SU-DHL-6 (cell line): ENCODE measurements at regions not wholly inside any gene's neighbourhood (a gene's known extent, or its start where the extent isn't known, plus 50 kb on each side); places are given as distances from the start of the nearest gene placed in this dataset.
"Not testable (repeated sequence)": the region's sequence is repeated elsewhere in the genome, so short reads cannot be mapped to it uniquely, and the experiment has no call there.

Experiments used
- H2AFZ ChIP-seq: fragments of 200-600 bp; sonication (generic); 2 replicates; pipeline ENCODE4 v1.6.1; 2014; ENCODE audit warnings: low read depth, mild to moderate bottlenecking, moderate library complexity, mixed read lengths, antibody characterized with exemption, low read length; ENCODE audit not compliant: severe bottlenecking
- H3F3A ChIP-seq: fragments of 200-600 bp; shearing (Covaris generic); 2 replicates; pipeline ENCODE4 v1.6.0; 2016; ENCODE audit warnings: antibody characterized with exemption, mild to moderate bottlenecking; ENCODE audit not compliant: insufficient read depth
- H3K27ac ChIP-seq: fragments of 200-600 bp; sonication (generic); 2 replicates; pipeline ENCODE4 v1.5.1; 2016; ENCODE audit warnings: low read depth, mild to moderate bottlenecking, low read length, moderate library complexity, mixed read lengths
- H3K27me3 ChIP-seq: fragments of 200-600 bp; sonication (generic), shearing (Covaris generic); 2 replicates; pipeline ENCODE4 v1.6.0; 2014; ENCODE audit warnings: mild to moderate bottlenecking, low read length
- H3K36me3 ChIP-seq: fragments of 200-600 bp; sonication (generic); 2 replicates; pipeline ENCODE4 v1.6.1; 2014; ENCODE audit warnings: mild to moderate bottlenecking, low read length, mixed read lengths
- H3K4me2 ChIP-seq: fragments of 300-600, 200-600 bp; shearing (Covaris generic), sonication (generic); 2 replicates; pipeline ENCODE4 v1.6.0; 2014; ENCODE audit warnings: low read length, low read depth, mild to moderate bottlenecking; ENCODE audit not compliant: poor library complexity, severe bottlenecking
- H3K4me3 ChIP-seq: fragments of 200-600 bp; sonication (generic); 2 replicates; pipeline ENCODE4 v1.5.1; 2014; ENCODE audit warnings: antibody characterized with exemption, low read length, mild to moderate bottlenecking, mixed read lengths; ENCODE audit not compliant: insufficient read depth, poor library complexity, severe bottlenecking
- H3K79me2 ChIP-seq: fragments of 200-600 bp; sonication (generic); 2 replicates; pipeline ENCODE4 v1.6.1; 2014; ENCODE audit warnings: mild to moderate bottlenecking, low read length, moderate library complexity; ENCODE audit not compliant: insufficient read depth
- H3K9ac ChIP-seq: fragments of 200-600 bp; sonication (generic); 2 replicates; pipeline ENCODE4 v1.7.0; 2014; ENCODE audit warnings: mild to moderate bottlenecking, low read length
- H3K9me2 ChIP-seq: fragments of 200-600 bp; sonication (generic); replicated peaks from 2 replicates; pipeline ENCODE4 v1.6.1; 2014; ENCODE audit warnings: low read length; ENCODE audit not compliant: insufficient read depth
- H3K9me3 ChIP-seq: fragments of 200-600 bp; sonication (generic); 2 replicates; pipeline ENCODE4 v1.6.1; 2014; ENCODE audit warnings: low read length, mixed read lengths; ENCODE audit not compliant: insufficient read depth
- H4K20me1 ChIP-seq: fragments of 200-600 bp; sonication (generic); 2 replicates; pipeline ENCODE4 v1.6.1; 2014; ENCODE audit warnings: low read depth, mild to moderate bottlenecking, antibody characterized with exemption, low read length, moderate library complexity, mixed read lengths
- CTCF ChIP-seq: fragments of 200-600 bp; sonication (generic); IDR thresholded peaks from one replicate; pipeline ENCODE4 v1.5.1; 2017; ENCODE audit warnings: antibody characterized with exemption, mild to moderate bottlenecking, low read length, moderate library complexity; ENCODE audit not compliant: insufficient read depth, poor library complexity, severe bottlenecking
- EZH2phosphoT487 ChIP-seq: fragments of 200-600 bp; sonication (generic), shearing (Covaris generic); conservative IDR thresholded peaks from 2 replicates; pipeline ENCODE4 v1.6.1; 2018; ENCODE audit warnings: mild to moderate bottlenecking, antibody characterized with exemption, low read length, moderate library complexity, mixed read lengths

- no peaks in the 10 kb centered on the region for H3K9me2 ChIP-seq
- no peak overlapping the region for H3K9ac ChIP-seq
- H3F3A ChIP-seq = no peaks in the 10 kb centered on the region
- H4K20me1 ChIP-seq = no peaks in the 10 kb centered on the region
- no peaks in the 10 kb centered on the region for H3K9me3 ChIP-seq
- H3K4me2 ChIP-seq = no peak overlapping the region
- H3K79me2 ChIP-seq = no peaks in the 10 kb centered on the region
- H3K4me3 ChIP-seq = no peak overlapping the region
- no peaks in the 10 kb centered on the region for H3K36me3 ChIP-seq
- no peak overlapping the region for H2AFZ ChIP-seq
- H3K27ac ChIP-seq = no peak overlapping the region
- H3K27me3 ChIP-seq = no peaks in the 10 kb centered on the region
- TF ChIP-seq CTCF (no peak), EZH2phosphoT487 (no peak)
Measured at GRCh38 chr5:92674321-92674720, 906.7 kb downstream of the NR2F1-AS1 start.

- no peak overlapping the region for H3K4me2 ChIP-seq
- H3K4me3 ChIP-seq = no peak overlapping the region
- H3K9me2 ChIP-seq = no peaks in the 10 kb centered on the region
- no peak overlapping the region for H3K9ac ChIP-seq
- TF ChIP-seq EZH2phosphoT487 (no peak), CTCF (no peak)
- H3K27ac ChIP-seq = no peak overlapping the region
- H3K9me3 ChIP-seq = no peaks in the 10 kb centered on the region
- H3K79me2 ChIP-seq = no peaks in the 10 kb centered on the region
- no peak overlapping the region for H2AFZ ChIP-seq
- H4K20me1 ChIP-seq = no peaks in the 10 kb centered on the region
- no peaks in the 10 kb centered on the region for H3K27me3 ChIP-seq
- H3K36me3 ChIP-seq = no peaks in the 10 kb centered on the region
- no peaks in the 10 kb centered on the region for H3F3A ChIP-seq
Measured at GRCh38 chr5:92665506-92665905, 915.5 kb downstream of the NR2F1-AS1 start.

- Histone ChIP-seq H3K27ac (no peak overlapping the region), H3K27me3 (no peaks in the 10 kb centered on the region), H2AFZ (no peak overlapping the region), H3K4me2 (no peak overlapping the region), H3K79me2 (no peaks in the 10 kb centered on the region), H3K9me2 (no peaks in the 10 kb centered on the region), H3K9me3 (no peaks in the 10 kb centered on the region), H3K36me3 (no peaks in the 10 kb centered on the region), H4K20me1 (no peaks in the 10 kb centered on the region), H3K4me3 (no peak overlapping the region), H3K9ac (no peak overlapping the region), H3F3A (no peaks in the 10 kb centered on the region)
- no peak for TF ChIP-seq CTCF
- no peak for TF ChIP-seq EZH2phosphoT487
Measured at GRCh38 chr5:92662741-92663140, 918.3 kb downstream of the NR2F1-AS1 start.

GRCh38 chr5:92659246-92659645 is 921.8 kb downstream of the NR2F1-AS1 start:
- no peak for TF ChIP-seq CTCF
- no peak for TF ChIP-seq EZH2phosphoT487
- no peaks in the 10 kb centered on the region for H3F3A ChIP-seq

GRCh38 chr5:92654601-92655000 is 926.4 kb downstream of the NR2F1-AS1 start:
- not testable (repeated sequence) for H2AFZ ChIP-seq, H3K4me2 ChIP-seq, H3K27ac ChIP-seq, H3K9me2 ChIP-seq, H3K27me3 ChIP-seq, H3K9ac ChIP-seq, H3K4me3 ChIP-seq, H3F3A ChIP-seq, H4K20me1 ChIP-seq, H3K36me3 ChIP-seq, H3K79me2 ChIP-seq, H3K9me3 ChIP-seq

More at GRCh38 chr5:92659246-92659645, 921.8 kb downstream of the NR2F1-AS1 start:
- no peaks in the 10 kb centered on the region for H3K79me2 ChIP-seq
- H3K27ac ChIP-seq = no peak overlapping the region
- H3K4me3 ChIP-seq = no peak overlapping the region
- H3K9me2 ChIP-seq = no peaks in the 10 kb centered on the region
- no peaks in the 10 kb centered on the region for H3K9me3 ChIP-seq
- no peak overlapping the region for H2AFZ ChIP-seq
- no peaks in the 10 kb centered on the region for H3K36me3 ChIP-seq
- no peak overlapping the region for H3K9ac ChIP-seq
- H3K4me2 ChIP-seq = no peak overlapping the region
- H3K27me3 ChIP-seq = no peaks in the 10 kb centered on the region
- no peaks in the 10 kb centered on the region for H4K20me1 ChIP-seq
